DND-41 (cell line): ENCODE measurements at regions not wholly inside any gene's neighbourhood (a gene's known extent, or its start where the extent isn't known, plus 50 kb on each side); places are given as distances from the start of the nearest gene placed in this dataset.
"Not testable (repeated sequence)": the region's sequence is repeated elsewhere in the genome, so short reads cannot be mapped to it uniquely, and the experiment has no call there.

Experiments
- ATAC-seq: fragments of 200-7000 bp; cut with Tn5 transposase; 3 replicates; pipeline ENCODE4 v1.9.1; 2021; ENCODE audit warnings: low read depth; ENCODE audit not compliant: insufficient read depth
- DNase-seq: peaks from one replicate; pipeline ENCODE4 v3.0.0-alpha.2; 2020
- H2AFZ ChIP-seq: 2 replicates; pipeline ENCODE4 v1.6.0; 2012; ENCODE audit warnings: low read depth, low read length
- H3K27ac ChIP-seq: 2 replicates; pipeline ENCODE4 v1.5.1; 2012; ENCODE audit warnings: low read length, inconsistent platforms
- H3K27me3 ChIP-seq: fragments of 200-600 bp; sonication (generic); 2 replicates; pipeline ENCODE4 v1.6.0; 2012; ENCODE audit warnings: low read length, mild to moderate bottlenecking, inconsistent platforms; ENCODE audit not compliant: insufficient read depth, poor library complexity
- H3K36me3 ChIP-seq: 2 replicates; pipeline ENCODE4 v1.5.1; 2012; ENCODE audit warnings: low read length, inconsistent platforms; ENCODE audit not compliant: insufficient read depth
- H3K4me1 ChIP-seq: 2 replicates; pipeline ENCODE4 v1.5.1; 2012; ENCODE audit warnings: mild to moderate bottlenecking, low read length; ENCODE audit not compliant: insufficient read depth
- H3K4me2 ChIP-seq: 2 replicates; pipeline ENCODE4 v1.6.0; 2012; ENCODE audit warnings: mild to moderate bottlenecking, moderate library complexity, low read length, inconsistent platforms; ENCODE audit not compliant: insufficient read depth
- H3K4me3 ChIP-seq, 2 experiments: fragments of 200-600 bp in 1 of 2; shearing (Covaris generic) in 1 of 2; 2 replicates each; pipeline ENCODE4 v1.5.1; 2012 to 2016; ENCODE audit warnings: inconsistent platforms in 2 of 2, low read length in 2 of 2, mild to moderate bottlenecking in 2 of 2, low read depth in 1 of 2, moderate library complexity in 1 of 2
- H3K79me2 ChIP-seq: 2 replicates; pipeline ENCODE4 v1.6.0; 2012; ENCODE audit warnings: low read length, inconsistent platforms; ENCODE audit not compliant: insufficient read depth
- H3K9ac ChIP-seq: 2 replicates; pipeline ENCODE4 v1.6.0; 2012; ENCODE audit warnings: low read depth, mild to moderate bottlenecking, inconsistent platforms, low read length, moderate library complexity
- H3K9me3 ChIP-seq: 2 replicates; pipeline ENCODE4 v1.5.1; 2012; ENCODE audit warnings: low read length, moderate library complexity, mild to moderate bottlenecking, inconsistent platforms; ENCODE audit not compliant: insufficient read depth, severe bottlenecking
- H4K20me1 ChIP-seq: 2 replicates; pipeline ENCODE4 v1.6.0; 2012; ENCODE audit warnings: low read length; ENCODE audit not compliant: insufficient read depth
- CTCF ChIP-seq: IDR thresholded peaks from 2 replicates; pipeline ENCODE4 v1.5.1; 2012; ENCODE audit warnings: borderline replicate concordance, low read length, moderate library complexity, mild to moderate bottlenecking; ENCODE audit not compliant: poor library complexity, severe bottlenecking; ENCODE audit errors: extremely low read depth
- EZH2 ChIP-seq: IDR thresholded peaks from 3 replicates; pipeline ENCODE4 v1.6.1; 2012; ENCODE audit warnings: borderline replicate concordance, low read depth, mild to moderate bottlenecking, moderate library complexity, low read length, inconsistent platforms; ENCODE audit not compliant: severe bottlenecking

GRCh38 chr11:22938691-22939090 lies 78.4 kb upstream of the CCDC179 start:
- no peak for TF ChIP-seq EZH2
- TF ChIP-seq CTCF = no peak
- Histone ChIP-seq H3K4me2 (no peak overlapping the region), H2AFZ (no peak overlapping the region), H3K9me3 (no peaks in the 10 kb centered on the region), H3K79me2 (no peaks in the 10 kb centered on the region), H3K27me3 (no peaks in the 10 kb centered on the region), H3K27ac (no peak overlapping the region), H3K36me3 (no peaks in the 10 kb centered on the region), H4K20me1 (no peaks in the 10 kb centered on the region), H3K4me3 (no peak overlapping the region), H3K4me1 (no peaks in the 10 kb centered on the region), H3K9ac (no peak overlapping the region)
- no peak for DNase-seq
- no peak for ATAC-seq

GRCh38 chr11:22941544-22941943 lies 81.3 kb upstream of the CCDC179 start:
- H3K9me3 ChIP-seq, H3K27ac ChIP-seq, H3K4me3 ChIP-seq, ATAC-seq, H3K9ac ChIP-seq, H3K4me1 ChIP-seq, H3K27me3 ChIP-seq, H4K20me1 ChIP-seq, H3K36me3 ChIP-seq, DNase-seq, H2AFZ ChIP-seq, H3K4me2 ChIP-seq, H3K79me2 ChIP-seq: not testable (repeated sequence)

GRCh38 chr11:22957786-22958185 lies 97.5 kb upstream of the CCDC179 start:
- no peak overlapping the region for H3K27ac ChIP-seq
- H3K4me2 ChIP-seq = no peak overlapping the region
- H3K27me3 ChIP-seq = no peaks in the 10 kb centered on the region
- DNase-seq (no peak), ATAC-seq (peak; percentile 55; the same call in 1 of the 3 replicates)
- H2AFZ ChIP-seq = no peak overlapping the region
- H3K9ac ChIP-seq = no peak overlapping the region
- no peaks in the 10 kb centered on the region for H3K4me1 ChIP-seq
- H3K4me3 ChIP-seq = no peak overlapping the region
- H3K9me3 ChIP-seq = no peaks in the 10 kb centered on the region
- no peaks in the 10 kb centered on the region for H4K20me1 ChIP-seq
- H3K36me3 ChIP-seq = no peaks in the 10 kb centered on the region
- H3K79me2 ChIP-seq = no peaks in the 10 kb centered on the region
- TF ChIP-seq CTCF (no peak), EZH2 (no peak)

- ATAC-seq (no peak), DNase-seq (no peak)
- H3K79me2 ChIP-seq = no peaks in the 10 kb centered on the region
- no peaks in the 10 kb centered on the region for H3K9me3 ChIP-seq
- no peaks in the 10 kb centered on the region for H3K4me1 ChIP-seq
- H3K9ac ChIP-seq = no peak overlapping the region
- no peak overlapping the region for H3K4me3 ChIP-seq
- no peaks in the 10 kb centered on the region for H3K27me3 ChIP-seq
- no peaks in the 10 kb centered on the region for H3K36me3 ChIP-seq
- no peak overlapping the region for H3K4me2 ChIP-seq
- no peaks in the 10 kb centered on the region for H4K20me1 ChIP-seq
- no peak overlapping the region for H2AFZ ChIP-seq
- TF ChIP-seq CTCF (no peak), EZH2 (no peak)
- no peak overlapping the region for H3K27ac ChIP-seq
Measured at GRCh38 chr11:22974251-22974650, 114.0 kb upstream of the CCDC179 start.
